ENCODE measurements at regions not wholly inside any gene's neighbourhood (a gene's known extent, or its start where the extent isn't known, plus 50 kb on each side); places are given as distances from the start of the nearest gene placed in this dataset.

GRCh38 chr1:201728731-201729130, 100.2 kb upstream of the IPO9 start:
- TF ChIP-seq SIN3A (IDR thresholded peaks at IDR 0.05; ENCODE audit: borderline replicate concordance, insufficient read depth, low read depth, low read length) (no peak), REST (IDR thresholded peaks at IDR 0.05; ENCODE audit: insufficient read depth in 1 of 2, low read depth in 2 of 2, low read length in 1 of 2) (no peak), CTCF (IDR thresholded peaks at IDR 0.05) (no peak), TCF7L2 (IDR thresholded peaks at IDR 0.05; ENCODE audit: low read depth, low read length) (no peak), POLR2AphosphoS5 (IDR thresholded peaks at IDR 0.05; ENCODE audit: low read depth, low read length) (no peak)
- Histone ChIP-seq H3K27me3 (ENCODE audit: control insufficient read depth, insufficient read depth, low read length) (no peaks in the 10 kb centered on the region), H3K9me3 (ENCODE audit: control insufficient read depth, insufficient read depth, low read depth, low read length) (no peaks in the 10 kb centered on the region), H3K4me3 (ENCODE audit: low read depth in 2 of 2, low read length in 2 of 2) (no peak overlapping the region), H3K36me3 (ENCODE audit: control insufficient read depth, insufficient read depth, low read length) (no peaks in the 10 kb centered on the region), H3K4me1 (ENCODE audit: control insufficient read depth, insufficient read depth, low read length) (no peaks in the 10 kb centered on the region), H3K27ac (ENCODE audit: low read length) (no peak overlapping the region)
- no TSS peak for BruUV-seq (replicated peaks)
- CTCF ChIA-PET = interaction anchor here (0.6 kb wide), 1 partner anchor 64 kb away, joined by 5 read pairs; no protein-coding TSS in a partner anchor
- POLR2A ChIA-PET = no interaction called here
- no peak for DNase-seq (ENCODE audit: low read depth, low spot score)
- in situ Hi-C loops (cut with HindIII; ENCODE audit: low pct_unique_long_range_greater_than_20kb, low sequenced_read_pairs) (no loop called here), intact Hi-C loops (cut with micrococcal nuclease; ENCODE audit: unreplicated experiment) (no loop called here)
- no peak for ATAC-seq

GRCh38 chr1:201729973-201730608, 98.9 kb upstream of the IPO9 start:
- H3K27ac ChIP-seq (ENCODE audit: low read length) = no peak overlapping the region
- BruUV-seq (replicated peaks) = no TSS peak
- in situ Hi-C loops (cut with HindIII; ENCODE audit: low pct_unique_long_range_greater_than_20kb, low sequenced_read_pairs) = no loop called here
- H3K9me3 ChIP-seq (ENCODE audit: control insufficient read depth, insufficient read depth, low read depth, low read length) = no peaks in the 10 kb centered on the region
- no peaks in the 10 kb centered on the region for H3K27me3 ChIP-seq (ENCODE audit: control insufficient read depth, insufficient read depth, low read length)
- no peak for ATAC-seq
- H3K4me1 ChIP-seq (ENCODE audit: control insufficient read depth, insufficient read depth, low read length) = no peaks in the 10 kb centered on the region
- H3K4me3 ChIP-seq (ENCODE audit: low read depth in 2 of 2, low read length in 2 of 2) = no peak overlapping the region
- ChIA-PET POLR2A (no interaction called here), CTCF (no interaction called here)
- no peaks in the 10 kb centered on the region for H3K36me3 ChIP-seq (ENCODE audit: control insufficient read depth, insufficient read depth, low read length)
- TF ChIP-seq POLR2AphosphoS5 (IDR thresholded peaks at IDR 0.05; ENCODE audit: low read depth, low read length) = no peak
- TF ChIP-seq CTCF (IDR thresholded peaks at IDR 0.05) = no peak
- TF ChIP-seq TCF7L2 (IDR thresholded peaks at IDR 0.05; ENCODE audit: low read depth, low read length) = no peak
- TF ChIP-seq REST (IDR thresholded peaks at IDR 0.05; ENCODE audit: insufficient read depth in 1 of 2, low read depth in 2 of 2, low read length in 1 of 2) = no peak
- TF ChIP-seq SIN3A (IDR thresholded peaks at IDR 0.05; ENCODE audit: borderline replicate concordance, insufficient read depth, low read depth, low read length) = no peak
- DNase-seq (ENCODE audit: low read depth, low spot score) = no peak
- intact Hi-C loops (cut with micrococcal nuclease; ENCODE audit: unreplicated experiment) = no loop called here
